ENCODE measurements at regions not wholly inside any gene's neighbourhood (a gene's known extent, or its start where the extent isn't known, plus 50 kb on each side); places are given as distances from the start of the nearest gene placed in this dataset.
"Not testable (repeated sequence)": the region's sequence is repeated elsewhere in the genome, so short reads cannot be mapped to it uniquely, and the experiment has no call there.

DNA sequence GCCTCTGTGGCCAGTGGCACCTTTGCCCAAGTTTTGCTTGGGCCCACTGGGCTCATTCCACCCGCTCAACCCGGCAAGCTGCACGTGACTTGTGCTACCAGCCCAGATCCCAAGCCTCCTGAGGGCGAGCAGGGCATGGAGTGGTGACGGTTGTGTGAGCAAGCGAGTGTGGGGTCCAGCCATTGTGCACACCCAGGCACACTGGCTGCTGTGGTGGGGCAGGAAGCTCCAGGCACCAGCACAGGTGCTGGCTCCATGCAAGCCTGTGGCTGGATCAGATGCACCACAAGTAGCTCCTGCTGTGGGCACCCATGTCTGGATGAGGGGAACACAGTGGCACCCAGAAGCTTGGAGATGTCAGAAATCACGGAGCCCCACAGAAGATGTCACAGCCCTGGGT, 557.0 kb upstream of the GNPDA2 start:
- Histone ChIP-seq H3K36me3 (ENCODE audit: low read depth) (no peaks in the 10 kb centered on the region), H3K9me3 (peaks cover 11% of the 10 kb centered on the region), H3K4me3 (no peak overlapping the region), H3K4me1 (ENCODE audit: low read depth) (no peaks in the 10 kb centered on the region)
- ATAC-seq, result no peak
- peak in 1 of 3 donors; percentile 27 for DNase-seq
- TF ChIP-seq, protein P1, sequence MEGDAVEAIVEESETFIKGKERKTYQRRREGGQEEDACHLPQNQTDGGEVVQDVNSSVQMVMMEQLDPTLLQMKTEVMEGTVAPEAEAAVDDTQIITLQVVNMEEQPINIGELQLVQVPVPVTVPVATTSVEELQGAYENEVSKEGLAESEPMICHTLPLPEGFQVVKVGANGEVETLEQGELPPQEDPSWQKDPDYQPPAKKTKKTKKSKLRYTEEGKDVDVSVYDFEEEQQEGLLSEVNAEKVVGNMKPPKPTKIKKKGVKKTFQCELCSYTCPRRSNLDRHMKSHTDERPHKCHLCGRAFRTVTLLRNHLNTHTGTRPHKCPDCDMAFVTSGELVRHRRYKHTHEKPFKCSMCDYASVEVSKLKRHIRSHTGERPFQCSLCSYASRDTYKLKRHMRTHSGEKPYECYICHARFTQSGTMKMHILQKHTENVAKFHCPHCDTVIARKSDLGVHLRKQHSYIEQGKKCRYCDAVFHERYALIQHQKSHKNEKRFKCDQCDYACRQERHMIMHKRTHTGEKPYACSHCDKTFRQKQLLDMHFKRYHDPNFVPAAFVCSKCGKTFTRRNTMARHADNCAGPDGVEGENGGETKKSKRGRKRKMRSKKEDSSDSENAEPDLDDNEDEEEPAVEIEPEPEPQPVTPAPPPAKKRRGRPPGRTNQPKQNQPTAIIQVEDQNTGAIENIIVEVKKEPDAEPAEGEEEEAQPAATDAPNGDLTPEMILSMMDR (IDR thresholded peaks at IDR 0.05), result no peak
- intact Hi-C loops (cut with DNase I, micrococcal nuclease), result no loop called here

DNA sequence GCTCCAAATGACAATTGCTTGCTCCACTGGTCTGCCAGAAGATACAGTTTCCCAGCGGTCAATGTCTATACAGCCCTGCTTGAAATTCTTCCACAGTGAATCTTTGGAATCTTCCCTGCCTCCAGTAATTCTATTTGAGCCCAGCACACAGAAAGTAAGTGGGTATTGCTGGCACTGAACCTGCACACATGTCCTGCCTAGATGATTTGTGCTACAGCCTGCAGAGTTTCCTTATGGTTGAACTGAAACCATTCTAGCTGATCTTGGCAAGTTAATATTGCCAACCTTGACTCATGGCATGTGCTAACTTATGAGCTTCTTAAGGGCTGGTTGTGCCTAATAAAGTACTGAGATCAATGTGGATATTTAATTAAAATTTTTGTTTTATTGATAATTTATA, 553.8 kb upstream of the GNPDA2 start:
- no peak for ATAC-seq
- H3K4me1 ChIP-seq (ENCODE audit: low read depth), result no peaks in the 10 kb centered on the region

DNA sequence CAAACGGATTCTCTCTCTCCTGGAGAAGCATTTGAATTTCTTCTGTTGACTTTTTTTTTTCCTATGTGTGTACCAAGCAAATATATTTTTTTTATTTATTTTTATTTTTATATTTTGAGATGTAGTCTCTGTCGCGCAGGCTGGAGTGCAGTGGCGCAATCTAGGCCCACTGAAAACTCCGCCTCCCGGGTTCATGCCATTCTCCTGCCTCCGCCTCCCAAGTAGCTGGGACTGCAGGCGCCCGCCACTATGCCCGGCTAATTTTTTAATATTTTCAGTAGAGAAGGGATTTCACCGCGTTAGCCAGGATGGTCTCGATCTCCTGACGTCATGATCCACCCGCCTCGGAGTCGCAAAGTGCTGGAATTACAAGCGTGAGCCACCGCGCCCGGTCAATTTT, 549.5 kb upstream of the GNPDA2 start:
- ATAC-seq (no peak), DNase-seq (no peak)
- no peaks in the 10 kb centered on the region for H3K4me1 ChIP-seq (ENCODE audit: low read depth)
- H3K36me3 ChIP-seq (ENCODE audit: low read depth), result no peaks in the 10 kb centered on the region
- TF ChIP-seq, protein P1 (IDR thresholded peaks at IDR 0.05), result no peak
- H3K4me3 ChIP-seq, result no peak overlapping the region
- intact Hi-C loops (cut with DNase I, micrococcal nuclease), result no loop called here
- H3K9me3 ChIP-seq, result peaks cover 4% of the 10 kb centered on the region

More for the DNA sequence above, 553.8 kb upstream of the GNPDA2 start:
- TF ChIP-seq, protein P1 (IDR thresholded peaks at IDR 0.05), result no peak
- Histone ChIP-seq H3K4me3 (no peak overlapping the region), H3K36me3 (ENCODE audit: low read depth) (no peaks in the 10 kb centered on the region), H3K9me3 (peaks cover 10% of the 10 kb centered on the region)
- intact Hi-C loops (cut with DNase I, micrococcal nuclease), result no loop called here
- no peak for DNase-seq

DNA sequence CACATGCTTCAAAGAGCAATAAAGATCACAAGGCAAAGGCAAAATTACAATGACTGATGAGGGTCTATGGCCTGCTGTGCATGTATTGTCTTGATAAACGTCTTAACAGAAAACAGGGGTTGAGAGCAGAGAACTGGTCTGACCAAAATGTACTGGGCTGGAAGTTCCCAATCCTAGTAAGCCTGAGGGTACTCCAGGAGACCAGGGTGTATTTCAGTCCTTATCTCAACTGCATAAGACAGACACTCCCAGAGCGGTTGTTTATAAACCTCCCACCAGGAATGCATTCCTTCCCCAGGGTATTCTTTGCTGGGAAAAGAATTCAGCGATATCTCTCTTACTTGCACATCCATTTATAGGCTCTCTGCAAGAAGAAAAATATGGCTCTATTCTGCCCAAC, 521.8 kb upstream of the GNPDA2 start:
- H3K4me3 ChIP-seq; H3K36me3 ChIP-seq (ENCODE audit: low read depth); H3K4me1 ChIP-seq (ENCODE audit: low read depth); H3K9me3 ChIP-seq; ATAC-seq; intact Hi-C loops (cut with DNase I, micrococcal nuclease); DNase-seq: not testable (repeated sequence)

DNA sequence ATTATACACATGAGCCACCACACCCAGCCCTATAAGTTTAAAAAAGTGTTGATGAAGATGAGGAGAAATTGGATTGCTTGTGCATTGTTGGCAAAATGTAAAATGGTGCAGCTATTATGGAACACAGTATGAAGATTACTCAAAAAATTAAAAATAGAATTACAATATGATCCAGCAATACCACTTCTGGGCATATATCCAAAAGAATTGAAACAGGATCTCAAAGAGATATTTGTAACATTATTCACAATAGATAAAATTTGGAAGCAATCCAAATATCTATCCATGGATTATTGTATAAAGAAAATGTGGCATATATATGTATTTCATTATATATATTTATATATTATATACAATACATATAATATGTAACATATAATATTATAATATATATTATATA, 515.6 kb upstream of the GNPDA2 start:
- Histone ChIP-seq H3K36me3 (ENCODE audit: low read depth) (no peaks in the 10 kb centered on the region), H3K4me3 (no peak overlapping the region), H3K4me1 (ENCODE audit: low read depth) (no peaks in the 10 kb centered on the region), H3K9me3 (peaks cover 3% of the 10 kb centered on the region)
- DNase-seq (no peak), ATAC-seq (no peak)
- TF ChIP-seq, protein P1 (IDR thresholded peaks at IDR 0.05), result no peak
- intact Hi-C loops (cut with DNase I, micrococcal nuclease), result no loop called here

DNA sequence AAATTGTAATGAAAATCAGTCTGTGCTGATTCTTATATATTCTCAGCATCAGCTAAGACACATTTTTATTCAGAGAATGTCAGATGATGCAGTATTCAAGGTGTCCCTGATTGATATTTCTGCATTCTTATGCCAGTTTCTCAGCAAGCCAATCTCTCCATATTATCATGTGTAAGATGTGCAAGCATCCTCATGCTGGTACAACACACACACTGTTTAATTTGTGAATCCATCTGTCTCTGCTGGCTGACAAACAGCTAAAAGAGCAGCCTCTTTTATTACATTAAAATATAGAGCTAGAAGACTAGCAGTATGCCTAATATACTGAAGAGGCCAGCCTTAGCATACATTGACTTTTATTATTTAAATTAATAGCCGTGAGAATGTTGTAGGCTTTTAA, 502.9 kb upstream of the GNPDA2 start:
- Histone ChIP-seq H3K4me1 (ENCODE audit: low read depth) (no peaks in the 10 kb centered on the region), H3K36me3 (ENCODE audit: low read depth) (no peaks in the 10 kb centered on the region), H3K9me3 (peaks cover 2% of the 10 kb centered on the region), H3K4me3 (no peak overlapping the region)
- no peak for ATAC-seq
- TF ChIP-seq, protein P1 (IDR thresholded peaks at IDR 0.05), result no peak
- intact Hi-C loops (cut with DNase I, micrococcal nuclease), result no loop called here
- no peak for DNase-seq
